ENCODE measurements at regions not wholly inside any gene's neighbourhood (a gene's known extent, or its start where the extent isn't known, plus 50 kb on each side); places are given as distances from the start of the nearest gene placed in this dataset.
"Not testable (repeated sequence)": the region's sequence is repeated elsewhere in the genome, so short reads cannot be mapped to it uniquely, and the experiment has no call there.

- TF ChIP-seq CTCF, POLR2A (IDR thresholded peaks at IDR 0.05): not testable (repeated sequence)
These were observed 429.5 kb upstream of the ZNF804A start for GRCh38 chr2:184168823-184169222.

Data from thyroid gland (tissue), 4 donors.